A673 (cell line): ENCODE measurements at regions not wholly inside any gene's neighbourhood (a gene's known extent, or its start where the extent isn't known, plus 50 kb on each side); places are given as distances from the start of the nearest gene placed in this dataset.

Experiments
- CTCF ChIP-seq: fragments of 300-800, 200-600 bp; sonication (generic); conservative IDR thresholded peaks from 2 replicates; pipeline ENCODE4 v1.5.1; 2017; ENCODE audit warnings: low read depth, mild to moderate bottlenecking, antibody characterized with exemption, low read length, moderate library complexity, mixed read lengths
- EZH2 ChIP-seq: fragments of 200-600 bp; sonication (generic); IDR thresholded peaks from 2 replicates; pipeline ENCODE4 v1.6.1; 2017; ENCODE audit warnings: borderline replicate concordance, low read depth, mild to moderate bottlenecking, mixed read lengths, antibody characterized with exemption, low read length; ENCODE audit not compliant: poor library complexity, severe bottlenecking

GRCh38 chr13:99653526-99653925 is 152.3 kb downstream of the TM9SF2 start:
- TF ChIP-seq CTCF (no peak), EZH2 (no peak)
